ENCODE measurements at regions not wholly inside any gene's neighbourhood (a gene's known extent, or its start where the extent isn't known, plus 50 kb on each side); places are given as distances from the start of the nearest gene placed in this dataset.

- no peak for TF ChIP-seq CTCF (IDR thresholded peaks at IDR 0.05 in 2 of 3, conservative IDR thresholded peaks at IDR 0.05 in 1 of 3; ENCODE audit: borderline replicate concordance in 1 of 3, insufficient read depth in 1 of 3, low read depth in 2 of 3, low read length in 2 of 3)
- TF ChIP-seq CEBPB (IDR thresholded peaks at IDR 0.05; ENCODE audit: low read depth) = no peak
- no peak for TF ChIP-seq ZNF274 (IDR thresholded peaks at IDR 0.05; ENCODE audit: low read depth, low read length)
- no peak for TF ChIP-seq EZH2 (IDR thresholded peaks at IDR 0.05)
- TF ChIP-seq EZH2phosphoT487 (IDR thresholded peaks at IDR 0.05; ENCODE audit: borderline replicate concordance) = no peak
- TF ChIP-seq POLR2A (IDR thresholded peaks at IDR 0.05; ENCODE audit: borderline replicate concordance, extremely low read depth, insufficient read depth, insufficient read length) = no peak
- no peak for TF ChIP-seq ZBTB33 (IDR thresholded peaks at IDR 0.05; ENCODE audit: extremely low read depth, insufficient replicate concordance, low read length)
- TF ChIP-seq ELF1 (IDR thresholded peaks at IDR 0.05; ENCODE audit: borderline replicate concordance, low read depth) = no peak
Observed at GRCh38 chr6:15166121-15166520, 79.7 kb upstream of the JARID2 start.

Measured in HCT116 (cell line).